ENCODE measurements at regions not wholly inside any gene's neighbourhood (a gene's known extent, or its start where the extent isn't known, plus 50 kb on each side); places are given as distances from the start of the nearest gene placed in this dataset.

DNA sequence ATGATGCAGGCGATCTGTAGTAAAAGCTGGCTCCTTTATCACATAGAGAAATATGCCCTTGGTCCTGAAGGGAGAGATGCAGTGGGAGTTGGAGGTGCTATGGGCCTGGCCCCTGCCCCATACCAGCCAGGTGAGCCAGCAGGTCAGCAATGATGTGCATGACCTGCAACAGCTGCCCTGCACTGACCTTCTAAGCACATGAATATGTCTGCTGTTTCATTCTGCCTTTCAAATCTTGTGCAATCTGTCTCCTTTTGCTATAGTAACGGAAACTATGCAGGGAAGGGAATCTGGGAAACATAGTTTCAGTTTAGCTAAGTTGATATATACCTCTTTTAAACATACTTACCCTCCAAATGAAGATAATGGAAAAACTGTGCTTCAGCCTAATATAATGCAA is 235.2 kb downstream of the TDRD15 start:
- TF ChIP-seq, protein P1, sequence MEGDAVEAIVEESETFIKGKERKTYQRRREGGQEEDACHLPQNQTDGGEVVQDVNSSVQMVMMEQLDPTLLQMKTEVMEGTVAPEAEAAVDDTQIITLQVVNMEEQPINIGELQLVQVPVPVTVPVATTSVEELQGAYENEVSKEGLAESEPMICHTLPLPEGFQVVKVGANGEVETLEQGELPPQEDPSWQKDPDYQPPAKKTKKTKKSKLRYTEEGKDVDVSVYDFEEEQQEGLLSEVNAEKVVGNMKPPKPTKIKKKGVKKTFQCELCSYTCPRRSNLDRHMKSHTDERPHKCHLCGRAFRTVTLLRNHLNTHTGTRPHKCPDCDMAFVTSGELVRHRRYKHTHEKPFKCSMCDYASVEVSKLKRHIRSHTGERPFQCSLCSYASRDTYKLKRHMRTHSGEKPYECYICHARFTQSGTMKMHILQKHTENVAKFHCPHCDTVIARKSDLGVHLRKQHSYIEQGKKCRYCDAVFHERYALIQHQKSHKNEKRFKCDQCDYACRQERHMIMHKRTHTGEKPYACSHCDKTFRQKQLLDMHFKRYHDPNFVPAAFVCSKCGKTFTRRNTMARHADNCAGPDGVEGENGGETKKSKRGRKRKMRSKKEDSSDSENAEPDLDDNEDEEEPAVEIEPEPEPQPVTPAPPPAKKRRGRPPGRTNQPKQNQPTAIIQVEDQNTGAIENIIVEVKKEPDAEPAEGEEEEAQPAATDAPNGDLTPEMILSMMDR (IDR thresholded peaks at IDR 0.05; ENCODE audit: insufficient read depth, low read length, poor library complexity, severe bottlenecking) = no peak
- no peak for TF ChIP-seq EZH2phosphoT487 (conservative IDR thresholded peaks at IDR 0.05; ENCODE audit: low read length)
